ENCODE measurements at regions not wholly inside any gene's neighbourhood (a gene's known extent, or its start where the extent isn't known, plus 50 kb on each side); places are given as distances from the start of the nearest gene placed in this dataset.
"Not testable (repeated sequence)": the region's sequence is repeated elsewhere in the genome, so short reads cannot be mapped to it uniquely, and the experiment has no call there.

DNA sequence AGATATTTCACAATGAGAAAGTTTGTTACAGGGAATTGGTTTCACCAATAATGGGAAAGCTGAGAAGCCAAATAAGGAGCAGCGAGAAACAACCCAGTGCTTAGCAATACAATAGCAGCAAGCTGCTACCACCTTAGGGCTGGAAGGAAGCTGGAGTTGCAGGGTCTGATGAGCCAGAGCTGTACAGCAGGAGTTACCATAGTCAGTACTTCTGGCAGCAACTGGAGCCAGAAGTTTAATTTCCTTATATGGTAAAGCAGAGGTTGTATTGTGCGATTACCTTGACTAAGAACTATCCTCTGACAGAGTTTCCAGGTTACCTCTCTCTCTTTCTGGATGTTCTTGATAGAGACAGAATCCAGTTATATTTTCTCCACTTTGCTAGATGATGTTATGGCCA is 137.1 kb upstream of the OLIG3 start:
- ATAC-seq: no peak
- TF ChIP-seq TOX (CRISPR knock-in tag; IDR thresholded peaks at IDR 0.05; ENCODE audit: borderline replicate concordance) (no peak), ZNF70 (CRISPR knock-in tag; IDR thresholded peaks at IDR 0.05) (no peak), ESRRG (CRISPR knock-in tag; IDR thresholded peaks at IDR 0.05) (no peak), ZNF8 (CRISPR knock-in tag; IDR thresholded peaks at IDR 0.05) (no peak), ZFP30 (CRISPR knock-in tag; IDR thresholded peaks at IDR 0.05) (no peak), ZNF565 (CRISPR knock-in tag; conservative IDR thresholded peaks at IDR 0.05; ENCODE audit: low read depth) (no peak), RARB (CRISPR knock-in tag; IDR thresholded peaks at IDR 0.05) (no peak), ISL1 (CRISPR knock-in tag; IDR thresholded peaks at IDR 0.05) (no peak), OSR1 (CRISPR knock-in tag; IDR thresholded peaks at IDR 0.05) (no peak), GLIS3 (CRISPR knock-in tag; IDR thresholded peaks at IDR 0.05) (no peak), ARNTL (CRISPR knock-in tag; IDR thresholded peaks at IDR 0.05; ENCODE audit: borderline replicate concordance, low read depth) (no peak), ZFP3 (CRISPR knock-in tag; IDR thresholded peaks at IDR 0.05) (no peak)
- TF ChIP-seq, protein P1, sequence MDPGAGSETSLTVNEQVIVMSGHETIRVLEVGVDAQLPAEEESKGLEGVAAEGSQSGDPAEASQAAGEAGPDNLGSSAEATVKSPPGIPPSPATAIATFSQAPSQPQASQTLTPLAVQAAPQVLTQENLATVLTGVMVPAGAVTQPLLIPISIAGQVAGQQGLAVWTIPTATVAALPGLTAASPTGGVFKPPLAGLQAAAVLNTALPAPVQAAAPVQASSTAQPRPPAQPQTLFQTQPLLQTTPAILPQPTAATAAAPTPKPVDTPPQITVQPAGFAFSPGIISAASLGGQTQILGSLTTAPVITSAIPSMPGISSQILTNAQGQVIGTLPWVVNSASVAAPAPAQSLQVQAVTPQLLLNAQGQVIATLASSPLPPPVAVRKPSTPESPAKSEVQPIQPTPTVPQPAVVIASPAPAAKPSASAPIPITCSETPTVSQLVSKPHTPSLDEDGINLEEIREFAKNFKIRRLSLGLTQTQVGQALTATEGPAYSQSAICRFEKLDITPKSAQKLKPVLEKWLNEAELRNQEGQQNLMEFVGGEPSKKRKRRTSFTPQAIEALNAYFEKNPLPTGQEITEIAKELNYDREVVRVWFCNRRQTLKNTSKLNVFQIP (CRISPR knock-in tag; IDR thresholded peaks at IDR 0.05; ENCODE audit: borderline replicate concordance, low read depth): no peak
- TF ChIP-seq, protein P2, sequence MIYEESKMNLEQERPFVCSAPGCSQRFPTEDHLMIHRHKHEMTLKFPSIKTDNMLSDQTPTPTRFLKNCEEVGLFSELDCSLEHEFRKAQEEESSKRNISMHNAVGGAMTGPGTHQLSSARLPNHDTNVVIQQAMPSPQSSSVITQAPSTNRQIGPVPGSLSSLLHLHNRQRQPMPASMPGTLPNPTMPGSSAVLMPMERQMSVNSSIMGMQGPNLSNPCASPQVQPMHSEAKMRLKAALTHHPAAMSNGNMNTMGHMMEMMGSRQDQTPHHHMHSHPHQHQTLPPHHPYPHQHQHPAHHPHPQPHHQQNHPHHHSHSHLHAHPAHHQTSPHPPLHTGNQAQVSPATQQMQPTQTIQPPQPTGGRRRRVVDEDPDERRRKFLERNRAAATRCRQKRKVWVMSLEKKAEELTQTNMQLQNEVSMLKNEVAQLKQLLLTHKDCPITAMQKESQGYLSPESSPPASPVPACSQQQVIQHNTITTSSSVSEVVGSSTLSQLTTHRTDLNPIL (CRISPR knock-in tag; IDR thresholded peaks at IDR 0.05; ENCODE audit: low read depth): no peak
- TF ChIP-seq, protein P3, sequence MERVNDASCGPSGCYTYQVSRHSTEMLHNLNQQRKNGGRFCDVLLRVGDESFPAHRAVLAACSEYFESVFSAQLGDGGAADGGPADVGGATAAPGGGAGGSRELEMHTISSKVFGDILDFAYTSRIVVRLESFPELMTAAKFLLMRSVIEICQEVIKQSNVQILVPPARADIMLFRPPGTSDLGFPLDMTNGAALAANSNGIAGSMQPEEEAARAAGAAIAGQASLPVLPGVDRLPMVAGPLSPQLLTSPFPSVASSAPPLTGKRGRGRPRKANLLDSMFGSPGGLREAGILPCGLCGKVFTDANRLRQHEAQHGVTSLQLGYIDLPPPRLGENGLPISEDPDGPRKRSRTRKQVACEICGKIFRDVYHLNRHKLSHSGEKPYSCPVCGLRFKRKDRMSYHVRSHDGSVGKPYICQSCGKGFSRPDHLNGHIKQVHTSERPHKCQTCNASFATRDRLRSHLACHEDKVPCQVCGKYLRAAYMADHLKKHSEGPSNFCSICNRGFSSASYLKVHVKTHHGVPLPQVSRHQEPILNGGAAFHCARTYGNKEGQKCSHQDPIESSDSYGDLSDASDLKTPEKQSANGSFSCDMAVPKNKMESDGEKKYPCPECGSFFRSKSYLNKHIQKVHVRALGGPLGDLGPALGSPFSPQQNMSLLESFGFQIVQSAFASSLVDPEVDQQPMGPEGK (CRISPR knock-in tag; IDR thresholded peaks at IDR 0.05; ENCODE audit: borderline replicate concordance): no peak
- TF ChIP-seq, protein P4, sequence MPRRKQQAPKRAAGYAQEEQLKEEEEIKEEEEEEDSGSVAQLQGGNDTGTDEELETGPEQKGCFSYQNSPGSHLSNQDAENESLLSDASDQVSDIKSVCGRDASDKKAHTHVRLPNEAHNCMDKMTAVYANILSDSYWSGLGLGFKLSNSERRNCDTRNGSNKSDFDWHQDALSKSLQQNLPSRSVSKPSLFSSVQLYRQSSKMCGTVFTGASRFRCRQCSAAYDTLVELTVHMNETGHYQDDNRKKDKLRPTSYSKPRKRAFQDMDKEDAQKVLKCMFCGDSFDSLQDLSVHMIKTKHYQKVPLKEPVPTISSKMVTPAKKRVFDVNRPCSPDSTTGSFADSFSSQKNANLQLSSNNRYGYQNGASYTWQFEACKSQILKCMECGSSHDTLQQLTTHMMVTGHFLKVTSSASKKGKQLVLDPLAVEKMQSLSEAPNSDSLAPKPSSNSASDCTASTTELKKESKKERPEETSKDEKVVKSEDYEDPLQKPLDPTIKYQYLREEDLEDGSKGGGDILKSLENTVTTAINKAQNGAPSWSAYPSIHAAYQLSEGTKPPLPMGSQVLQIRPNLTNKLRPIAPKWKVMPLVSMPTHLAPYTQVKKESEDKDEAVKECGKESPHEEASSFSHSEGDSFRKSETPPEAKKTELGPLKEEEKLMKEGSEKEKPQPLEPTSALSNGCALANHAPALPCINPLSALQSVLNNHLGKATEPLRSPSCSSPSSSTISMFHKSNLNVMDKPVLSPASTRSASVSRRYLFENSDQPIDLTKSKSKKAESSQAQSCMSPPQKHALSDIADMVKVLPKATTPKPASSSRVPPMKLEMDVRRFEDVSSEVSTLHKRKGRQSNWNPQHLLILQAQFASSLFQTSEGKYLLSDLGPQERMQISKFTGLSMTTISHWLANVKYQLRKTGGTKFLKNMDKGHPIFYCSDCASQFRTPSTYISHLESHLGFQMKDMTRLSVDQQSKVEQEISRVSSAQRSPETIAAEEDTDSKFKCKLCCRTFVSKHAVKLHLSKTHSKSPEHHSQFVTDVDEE (CRISPR knock-in tag; IDR thresholded peaks at IDR 0.05): no peak

DNA sequence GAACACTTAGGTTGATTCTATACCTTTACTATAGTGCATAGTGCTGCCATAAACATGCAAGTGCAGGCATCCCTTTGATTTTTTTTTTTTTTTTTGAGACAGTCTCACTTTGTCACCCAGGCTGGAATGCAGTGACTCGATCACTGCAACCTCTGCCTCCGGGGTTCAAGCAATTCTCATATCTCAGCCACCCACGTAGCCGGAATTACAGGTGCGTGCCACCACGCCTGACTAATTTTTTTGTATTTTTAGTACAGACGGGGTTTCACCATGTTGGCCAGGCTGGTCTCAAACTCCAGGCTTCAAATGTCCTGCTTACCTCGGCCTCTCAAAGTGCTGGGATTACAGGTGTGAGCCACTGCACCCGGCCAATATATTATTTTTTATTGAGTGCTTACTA is 140.0 kb upstream of the OLIG3 start:
- ATAC-seq: not testable (repeated sequence)

DNA sequence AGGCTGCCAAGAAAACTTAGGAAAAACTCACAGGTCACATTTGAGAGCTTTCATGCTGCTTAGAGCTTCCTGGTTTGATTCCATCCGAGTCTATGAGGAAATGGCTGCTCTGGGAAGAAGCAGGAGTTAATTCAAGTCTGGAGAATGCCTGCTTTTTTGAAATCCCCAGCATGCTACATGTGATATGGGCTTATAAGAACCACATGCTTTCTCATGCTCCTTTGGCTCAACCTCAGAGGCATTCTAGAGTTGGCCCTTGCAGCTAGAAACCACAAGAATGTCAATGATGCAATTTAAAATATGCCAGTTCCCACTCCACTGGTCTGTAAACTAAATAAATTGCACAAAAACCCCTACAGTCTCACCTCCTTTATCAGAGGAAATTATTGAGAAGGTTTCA is 142.9 kb upstream of the OLIG3 start:
- 0 out of 2 replicates have a peak, but pooled peaks have one; percentile 14 for TF ChIP-seq ISL1 (CRISPR knock-in tag; IDR thresholded peaks at IDR 0.05)
- no peak for TF ChIP-seq ZNF565 (CRISPR knock-in tag; conservative IDR thresholded peaks at IDR 0.05; ENCODE audit: low read depth)
- peak; percentile 58 for ATAC-seq

DNA sequence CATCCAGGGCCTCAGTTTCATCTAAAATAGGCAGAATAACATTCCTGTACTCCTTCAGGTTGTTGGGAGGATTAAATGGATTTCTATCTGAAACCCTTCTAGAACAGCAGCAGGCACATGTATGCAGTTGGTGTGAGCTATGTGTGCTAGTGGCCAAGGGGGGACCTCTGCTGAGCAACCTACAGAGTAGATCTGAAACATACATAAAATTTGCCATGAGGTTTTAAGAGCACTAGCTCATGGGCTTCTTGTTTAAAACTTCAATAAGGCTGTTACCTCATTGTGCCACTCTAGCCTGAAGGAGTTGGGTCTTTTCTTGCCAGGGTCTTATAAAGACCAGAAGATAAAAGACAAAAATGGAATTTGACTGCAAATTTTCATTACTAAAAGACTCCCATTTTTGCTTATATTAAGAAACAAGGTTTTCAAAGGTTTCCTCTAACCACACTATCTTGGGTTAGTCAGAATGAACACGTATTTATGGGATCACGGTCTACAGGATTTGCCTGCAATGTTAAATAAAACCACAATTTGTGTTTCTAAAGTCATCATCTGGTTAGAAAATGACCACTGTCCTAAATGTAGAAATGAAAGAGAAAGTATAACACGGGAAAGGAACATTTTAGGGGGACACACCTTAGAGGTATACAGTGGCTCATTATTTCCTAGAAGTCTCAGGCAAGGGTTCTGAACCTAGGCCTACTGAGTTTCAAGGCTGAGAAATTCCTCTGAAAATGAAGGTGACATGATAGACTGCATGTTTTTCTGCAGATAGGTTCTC is 144.9 kb upstream of the OLIG3 start:
- TF ChIP-seq, protein P1 (CRISPR knock-in tag; IDR thresholded peaks at IDR 0.05; ENCODE audit: borderline replicate concordance, low read depth): no peak
- TF ChIP-seq, protein P5, sequence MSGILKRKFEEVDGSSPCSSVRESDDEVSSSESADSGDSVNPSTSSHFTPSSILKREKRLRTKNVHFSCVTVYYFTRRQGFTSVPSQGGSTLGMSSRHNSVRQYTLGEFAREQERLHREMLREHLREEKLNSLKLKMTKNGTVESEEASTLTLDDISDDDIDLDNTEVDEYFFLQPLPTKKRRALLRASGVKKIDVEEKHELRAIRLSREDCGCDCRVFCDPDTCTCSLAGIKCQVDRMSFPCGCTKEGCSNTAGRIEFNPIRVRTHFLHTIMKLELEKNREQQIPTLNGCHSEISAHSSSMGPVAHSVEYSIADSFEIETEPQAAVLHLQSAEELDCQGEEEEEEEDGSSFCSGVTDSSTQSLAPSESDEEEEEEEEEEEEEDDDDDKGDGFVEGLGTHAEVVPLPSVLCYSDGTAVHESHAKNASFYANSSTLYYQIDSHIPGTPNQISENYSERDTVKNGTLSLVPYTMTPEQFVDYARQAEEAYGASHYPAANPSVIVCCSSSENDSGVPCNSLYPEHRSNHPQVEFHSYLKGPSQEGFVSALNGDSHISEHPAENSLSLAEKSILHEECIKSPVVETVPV (CRISPR knock-in tag; IDR thresholded peaks at IDR 0.05): no peak
- TF ChIP-seq ZFP3 (CRISPR knock-in tag; IDR thresholded peaks at IDR 0.05) (no peak), CSDC2 (CRISPR knock-in tag; IDR thresholded peaks at IDR 0.05) (no peak), TOX (CRISPR knock-in tag; IDR thresholded peaks at IDR 0.05; ENCODE audit: borderline replicate concordance) (no peak), ARNTL (CRISPR knock-in tag; IDR thresholded peaks at IDR 0.05; ENCODE audit: borderline replicate concordance, low read depth) (no peak)
- no peak for ATAC-seq
